PC-9 (cell line): ENCODE measurements at regions not wholly inside any gene's neighbourhood (a gene's known extent, or its start where the extent isn't known, plus 50 kb on each side); places are given as distances from the start of the nearest gene placed in this dataset.

Source experiments
- EZH2 ChIP-seq: fragments of 200-600 bp; sonication (generic); IDR thresholded peaks from 2 replicates; pipeline ENCODE4 v1.8.0; 2017; ENCODE audit warnings: antibody characterized with exemption, low read depth
- TF ChIP-seq, protein P1 (sequence below): fragments of 200-600 bp; sonication (generic); conservative IDR thresholded peaks from 2 replicates; pipeline ENCODE4 v1.6.1; 2017; ENCODE audit warnings: mixed run types, antibody characterized with exemption, mild to moderate bottlenecking, moderate library complexity

GRCh38 chr2:8494589-8494988, 187.3 kb upstream of the ID2 start:
- TF ChIP-seq, protein P1, sequence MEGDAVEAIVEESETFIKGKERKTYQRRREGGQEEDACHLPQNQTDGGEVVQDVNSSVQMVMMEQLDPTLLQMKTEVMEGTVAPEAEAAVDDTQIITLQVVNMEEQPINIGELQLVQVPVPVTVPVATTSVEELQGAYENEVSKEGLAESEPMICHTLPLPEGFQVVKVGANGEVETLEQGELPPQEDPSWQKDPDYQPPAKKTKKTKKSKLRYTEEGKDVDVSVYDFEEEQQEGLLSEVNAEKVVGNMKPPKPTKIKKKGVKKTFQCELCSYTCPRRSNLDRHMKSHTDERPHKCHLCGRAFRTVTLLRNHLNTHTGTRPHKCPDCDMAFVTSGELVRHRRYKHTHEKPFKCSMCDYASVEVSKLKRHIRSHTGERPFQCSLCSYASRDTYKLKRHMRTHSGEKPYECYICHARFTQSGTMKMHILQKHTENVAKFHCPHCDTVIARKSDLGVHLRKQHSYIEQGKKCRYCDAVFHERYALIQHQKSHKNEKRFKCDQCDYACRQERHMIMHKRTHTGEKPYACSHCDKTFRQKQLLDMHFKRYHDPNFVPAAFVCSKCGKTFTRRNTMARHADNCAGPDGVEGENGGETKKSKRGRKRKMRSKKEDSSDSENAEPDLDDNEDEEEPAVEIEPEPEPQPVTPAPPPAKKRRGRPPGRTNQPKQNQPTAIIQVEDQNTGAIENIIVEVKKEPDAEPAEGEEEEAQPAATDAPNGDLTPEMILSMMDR: no peak
- TF ChIP-seq EZH2: no peak
